ENCODE measurements at regions not wholly inside any gene's neighbourhood (a gene's known extent, or its start where the extent isn't known, plus 50 kb on each side); places are given as distances from the start of the nearest gene placed in this dataset.
"Not testable (repeated sequence)": the region's sequence is repeated elsewhere in the genome, so short reads cannot be mapped to it uniquely, and the experiment has no call there.

- DNase-seq (ENCODE audit: low spot score), result no peak
- TF ChIP-seq CTCF (IDR thresholded peaks at IDR 0.05; ENCODE audit: extremely low read depth, missing control alignments), result no peak
Measured at GRCh38 chr1:79914896-79915295, 908.4 kb upstream of the ADGRL4 start.

GRCh38 chr1:79912813-79913212 is 906.3 kb upstream of the ADGRL4 start:
- no peak for DNase-seq (ENCODE audit: low spot score)
- no peak for TF ChIP-seq CTCF (IDR thresholded peaks at IDR 0.05; ENCODE audit: extremely low read depth, missing control alignments)

- TF ChIP-seq CTCF (IDR thresholded peaks at IDR 0.05; ENCODE audit: extremely low read depth, missing control alignments), result no peak
Measured at GRCh38 chr1:79903321-79903720, 896.8 kb upstream of the ADGRL4 start.

GRCh38 chr1:79902418-79902817 is 895.9 kb upstream of the ADGRL4 start:
- DNase-seq (ENCODE audit: low spot score), result no peak
- TF ChIP-seq CTCF (IDR thresholded peaks at IDR 0.05; ENCODE audit: extremely low read depth, missing control alignments), result no peak

More at GRCh38 chr1:79903321-79903720, 896.8 kb upstream of the ADGRL4 start:
- DNase-seq (ENCODE audit: low spot score), result no peak

- DNase-seq (ENCODE audit: low spot score), result no peak
- TF ChIP-seq CTCF (IDR thresholded peaks at IDR 0.05; ENCODE audit: extremely low read depth, missing control alignments), result no peak
Measured at GRCh38 chr1:79899914-79900313, 893.4 kb upstream of the ADGRL4 start.

GRCh38 chr1:79896140-79896539 is 889.6 kb upstream of the ADGRL4 start:
- TF ChIP-seq CTCF (IDR thresholded peaks at IDR 0.05; ENCODE audit: extremely low read depth, missing control alignments), result no peak

GRCh38 chr1:79895573-79895972 is 889.0 kb upstream of the ADGRL4 start:
- no peak for TF ChIP-seq CTCF (IDR thresholded peaks at IDR 0.05; ENCODE audit: extremely low read depth, missing control alignments)

More at GRCh38 chr1:79896140-79896539, 889.6 kb upstream of the ADGRL4 start:
- DNase-seq (ENCODE audit: low spot score), result no peak

GRCh38 chr1:79894129-79894528 is 887.6 kb upstream of the ADGRL4 start:
- DNase-seq (ENCODE audit: low spot score), result not testable (repeated sequence)

More at GRCh38 chr1:79895573-79895972, 889.0 kb upstream of the ADGRL4 start:
- DNase-seq (ENCODE audit: low spot score), result no peak
